HepG2 (cell line): ENCODE measurements at regions not wholly inside any gene's neighbourhood (a gene's known extent, or its start where the extent isn't known, plus 50 kb on each side); places are given as distances from the start of the nearest gene placed in this dataset.

Experiments
- KAT2B ChIP-seq: fragments of 150-350 bp; IDR thresholded peaks from 2 replicates; pipeline ENCODE4 v1.6.1; 2014; ENCODE audit warnings: low read depth, low read length, borderline replicate concordance
- ZBTB7A ChIP-seq: sonication (generic); formaldehyde crosslinking; IDR thresholded peaks from 2 replicates; pipeline ENCODE4 v1.8.0; 2022; ENCODE audit warnings: mild to moderate bottlenecking, missing genetic modification reagents
- ZNF441 ChIP-seq: sonication (generic); formaldehyde crosslinking; IDR thresholded peaks from 2 replicates; pipeline ENCODE4 v1.7.0; 2021; ENCODE audit warnings: missing genetic modification reagents, borderline replicate concordance
- ZNF776 ChIP-seq: sonication (generic); formaldehyde crosslinking; IDR thresholded peaks from 2 replicates; pipeline ENCODE4 v1.4.0; 2020; ENCODE audit warnings: mild to moderate bottlenecking, missing genetic modification reagents
- ZNF839 ChIP-seq: sonication (generic); formaldehyde crosslinking; IDR thresholded peaks from 2 replicates; pipeline ENCODE4 v1.4.0; 2020; ENCODE audit warnings: missing genetic modification reagents, mild to moderate bottlenecking, borderline replicate concordance
- TF ChIP-seq, protein P1 (sequence below): sonication (generic); formaldehyde crosslinking; IDR thresholded peaks from 2 replicates; pipeline ENCODE4 v1.5.0; 2020; ENCODE audit warnings: mild to moderate bottlenecking, missing genetic modification reagents, moderate library complexity
- TF ChIP-seq, protein P2 (sequence below): sonication (generic); formaldehyde crosslinking; IDR thresholded peaks from 2 replicates; pipeline ENCODE4 v1.8.1; 2022; ENCODE audit warnings: mild to moderate bottlenecking, missing genetic modification reagents

DNA sequence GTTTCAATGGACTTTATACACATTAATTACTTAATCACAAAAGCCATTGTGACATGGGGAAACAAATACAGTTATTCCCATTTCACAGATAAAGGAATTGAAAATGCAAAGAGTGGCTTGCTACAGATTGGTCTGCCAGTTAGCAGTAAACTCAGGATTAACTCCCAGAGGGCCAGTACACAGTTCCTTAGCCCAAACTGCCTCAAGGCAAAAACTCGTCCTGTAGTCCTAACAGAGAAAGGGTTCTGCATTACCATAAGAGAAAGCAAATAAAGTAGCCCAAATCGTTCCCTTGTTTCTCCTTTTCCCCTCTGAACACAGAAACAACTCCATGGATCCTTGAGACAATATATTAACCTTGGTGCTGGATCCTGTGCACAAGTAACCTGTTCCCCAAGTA is 274.4 kb downstream of the LRIG3 start:
- no peak for TF ChIP-seq ZNF776
- TF ChIP-seq ZNF839 (CRISPR knock-in tag): no peak
- TF ChIP-seq, protein P1, sequence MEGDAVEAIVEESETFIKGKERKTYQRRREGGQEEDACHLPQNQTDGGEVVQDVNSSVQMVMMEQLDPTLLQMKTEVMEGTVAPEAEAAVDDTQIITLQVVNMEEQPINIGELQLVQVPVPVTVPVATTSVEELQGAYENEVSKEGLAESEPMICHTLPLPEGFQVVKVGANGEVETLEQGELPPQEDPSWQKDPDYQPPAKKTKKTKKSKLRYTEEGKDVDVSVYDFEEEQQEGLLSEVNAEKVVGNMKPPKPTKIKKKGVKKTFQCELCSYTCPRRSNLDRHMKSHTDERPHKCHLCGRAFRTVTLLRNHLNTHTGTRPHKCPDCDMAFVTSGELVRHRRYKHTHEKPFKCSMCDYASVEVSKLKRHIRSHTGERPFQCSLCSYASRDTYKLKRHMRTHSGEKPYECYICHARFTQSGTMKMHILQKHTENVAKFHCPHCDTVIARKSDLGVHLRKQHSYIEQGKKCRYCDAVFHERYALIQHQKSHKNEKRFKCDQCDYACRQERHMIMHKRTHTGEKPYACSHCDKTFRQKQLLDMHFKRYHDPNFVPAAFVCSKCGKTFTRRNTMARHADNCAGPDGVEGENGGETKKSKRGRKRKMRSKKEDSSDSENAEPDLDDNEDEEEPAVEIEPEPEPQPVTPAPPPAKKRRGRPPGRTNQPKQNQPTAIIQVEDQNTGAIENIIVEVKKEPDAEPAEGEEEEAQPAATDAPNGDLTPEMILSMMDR: no peak
- TF ChIP-seq, protein P2, sequence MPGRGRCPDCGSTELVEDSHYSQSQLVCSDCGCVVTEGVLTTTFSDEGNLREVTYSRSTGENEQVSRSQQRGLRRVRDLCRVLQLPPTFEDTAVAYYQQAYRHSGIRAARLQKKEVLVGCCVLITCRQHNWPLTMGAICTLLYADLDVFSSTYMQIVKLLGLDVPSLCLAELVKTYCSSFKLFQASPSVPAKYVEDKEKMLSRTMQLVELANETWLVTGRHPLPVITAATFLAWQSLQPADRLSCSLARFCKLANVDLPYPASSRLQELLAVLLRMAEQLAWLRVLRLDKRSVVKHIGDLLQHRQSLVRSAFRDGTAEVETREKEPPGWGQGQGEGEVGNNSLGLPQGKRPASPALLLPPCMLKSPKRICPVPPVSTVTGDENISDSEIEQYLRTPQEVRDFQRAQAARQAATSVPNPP: no peak
- no peak for TF ChIP-seq ZNF441 (CRISPR knock-in tag)
- TF ChIP-seq KAT2B: no peak
- no peak for TF ChIP-seq ZBTB7A (CRISPR knock-in tag)
